ENCODE measurements at regions not wholly inside any gene's neighbourhood (a gene's known extent, or its start where the extent isn't known, plus 50 kb on each side); places are given as distances from the start of the nearest gene placed in this dataset.

DNA sequence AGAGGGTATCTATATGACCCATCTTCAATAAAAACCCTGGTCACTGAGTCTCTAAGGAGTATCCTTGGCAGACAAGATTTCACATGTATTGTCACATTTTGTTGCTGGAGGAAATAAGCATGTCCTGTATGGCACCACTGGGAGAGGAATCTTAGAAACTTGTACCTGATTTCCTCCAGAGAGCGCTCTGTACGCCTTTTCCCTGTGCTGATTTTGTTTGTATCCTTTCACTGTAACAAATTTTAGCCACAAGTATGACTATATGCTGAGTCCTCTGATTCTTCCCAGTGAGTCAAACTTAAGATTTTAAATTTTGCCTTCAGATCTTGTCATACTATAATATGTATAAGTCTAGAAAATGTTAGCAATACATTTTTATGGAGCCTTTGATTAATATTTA is 102.8 kb downstream of the ITIH6 start:
- Histone ChIP-seq H4K20me1 (ENCODE audit: control insufficient read depth, insufficient read depth, low read depth, low read length) (no peaks in the 10 kb centered on the region), H3K9me3 (ENCODE audit: control insufficient read depth, insufficient read depth, low read length) (no peaks in the 10 kb centered on the region), H3K79me2 (ENCODE audit: control insufficient read depth, low read length) (no peaks in the 10 kb centered on the region), H3K36me3 (ENCODE audit: control insufficient read depth, low read length) (no peaks in the 10 kb centered on the region), H3K4me3 (ENCODE audit: low read length) (no peak overlapping the region), H3K9me2 (replicated peaks; ENCODE audit: control insufficient read depth, low read length) (no peaks in the 10 kb centered on the region), H3K27me3 (ENCODE audit: control insufficient read depth, low read length) (no peaks in the 10 kb centered on the region), H3K4me1 (ENCODE audit: control insufficient read depth, low read length) (peaks cover 16% of the 10 kb centered on the region), H3K27ac (ENCODE audit: low read depth, low read length) (no peak overlapping the region), H3K4me2 (ENCODE audit: low read length) (peak overlapping the region; percentile 49), H3F3A (ENCODE audit: control insufficient read depth, insufficient read depth) (no peaks in the 10 kb centered on the region)
- TF ChIP-seq, protein P1, sequence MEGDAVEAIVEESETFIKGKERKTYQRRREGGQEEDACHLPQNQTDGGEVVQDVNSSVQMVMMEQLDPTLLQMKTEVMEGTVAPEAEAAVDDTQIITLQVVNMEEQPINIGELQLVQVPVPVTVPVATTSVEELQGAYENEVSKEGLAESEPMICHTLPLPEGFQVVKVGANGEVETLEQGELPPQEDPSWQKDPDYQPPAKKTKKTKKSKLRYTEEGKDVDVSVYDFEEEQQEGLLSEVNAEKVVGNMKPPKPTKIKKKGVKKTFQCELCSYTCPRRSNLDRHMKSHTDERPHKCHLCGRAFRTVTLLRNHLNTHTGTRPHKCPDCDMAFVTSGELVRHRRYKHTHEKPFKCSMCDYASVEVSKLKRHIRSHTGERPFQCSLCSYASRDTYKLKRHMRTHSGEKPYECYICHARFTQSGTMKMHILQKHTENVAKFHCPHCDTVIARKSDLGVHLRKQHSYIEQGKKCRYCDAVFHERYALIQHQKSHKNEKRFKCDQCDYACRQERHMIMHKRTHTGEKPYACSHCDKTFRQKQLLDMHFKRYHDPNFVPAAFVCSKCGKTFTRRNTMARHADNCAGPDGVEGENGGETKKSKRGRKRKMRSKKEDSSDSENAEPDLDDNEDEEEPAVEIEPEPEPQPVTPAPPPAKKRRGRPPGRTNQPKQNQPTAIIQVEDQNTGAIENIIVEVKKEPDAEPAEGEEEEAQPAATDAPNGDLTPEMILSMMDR (IDR thresholded peaks at IDR 0.05; ENCODE audit: low read depth, low read length, poor library complexity, severe bottlenecking), result no peak
- TF ChIP-seq EZH2phosphoT487 (IDR thresholded peaks at IDR 0.05; ENCODE audit: borderline replicate concordance, low read length), result no peak

DNA sequence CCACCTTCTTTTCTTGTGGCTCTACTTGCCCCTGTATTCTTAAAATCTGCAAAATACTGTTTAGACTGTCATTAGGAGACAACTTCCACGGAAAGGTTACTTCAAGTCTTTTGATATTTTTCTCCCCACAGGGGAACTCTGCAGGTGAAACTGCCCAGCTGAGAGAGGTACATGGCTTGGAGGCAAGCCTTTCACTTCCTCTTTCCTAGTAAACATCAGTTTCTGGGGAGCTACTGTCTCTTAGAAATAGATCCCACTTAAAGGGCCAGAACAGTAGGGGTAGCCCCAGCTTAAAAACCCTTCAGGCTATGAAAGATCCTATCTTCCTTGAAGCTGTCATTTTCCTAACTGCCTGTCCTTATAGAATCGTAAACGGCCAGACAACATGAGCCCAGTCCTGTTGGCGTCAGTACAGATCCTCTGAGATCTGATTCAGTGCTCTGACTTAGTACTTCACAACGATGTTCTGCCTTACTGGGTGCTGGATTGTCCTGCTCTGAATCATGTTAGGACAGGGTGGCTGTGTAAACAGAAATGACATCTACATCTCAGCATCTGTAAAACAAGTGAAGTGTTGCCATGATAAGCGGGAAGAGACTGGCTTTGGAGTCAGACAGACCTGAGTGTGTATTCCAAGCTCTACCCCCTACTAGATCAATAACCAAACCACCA is 102.1 kb downstream of the ITIH6 start:
- no peaks in the 10 kb centered on the region for H3F3A ChIP-seq (ENCODE audit: control insufficient read depth, insufficient read depth)
- H3K79me2 ChIP-seq (ENCODE audit: control insufficient read depth, low read length), result no peaks in the 10 kb centered on the region
- TF ChIP-seq EZH2phosphoT487 (IDR thresholded peaks at IDR 0.05; ENCODE audit: borderline replicate concordance, low read length), result no peak
- TF ChIP-seq, protein P1 (IDR thresholded peaks at IDR 0.05; ENCODE audit: low read depth, low read length, poor library complexity, severe bottlenecking), result no peak
- H3K9me3 ChIP-seq (ENCODE audit: control insufficient read depth, insufficient read depth, low read length), result no peaks in the 10 kb centered on the region
- no peak overlapping the region for H3K27ac ChIP-seq (ENCODE audit: low read depth, low read length)
- H3K4me1 ChIP-seq (ENCODE audit: control insufficient read depth, low read length), result peaks cover 16% of the 10 kb centered on the region
- H3K4me2 ChIP-seq (ENCODE audit: low read length), result peak overlapping the region; percentile 49
- H3K36me3 ChIP-seq (ENCODE audit: control insufficient read depth, low read length), result no peaks in the 10 kb centered on the region
- H3K9me2 ChIP-seq (replicated peaks; ENCODE audit: control insufficient read depth, low read length), result no peaks in the 10 kb centered on the region
- H4K20me1 ChIP-seq (ENCODE audit: control insufficient read depth, insufficient read depth, low read depth, low read length), result no peaks in the 10 kb centered on the region
- no peaks in the 10 kb centered on the region for H3K27me3 ChIP-seq (ENCODE audit: control insufficient read depth, low read length)
- H3K4me3 ChIP-seq (ENCODE audit: low read length), result 0 out of 2 replicates have a peak overlapping the region, but pooled peaks have one; percentile 15
